ENCODE measurements at regions not wholly inside any gene's neighbourhood (a gene's known extent, or its start where the extent isn't known, plus 50 kb on each side); places are given as distances from the start of the nearest gene placed in this dataset.

DNA sequence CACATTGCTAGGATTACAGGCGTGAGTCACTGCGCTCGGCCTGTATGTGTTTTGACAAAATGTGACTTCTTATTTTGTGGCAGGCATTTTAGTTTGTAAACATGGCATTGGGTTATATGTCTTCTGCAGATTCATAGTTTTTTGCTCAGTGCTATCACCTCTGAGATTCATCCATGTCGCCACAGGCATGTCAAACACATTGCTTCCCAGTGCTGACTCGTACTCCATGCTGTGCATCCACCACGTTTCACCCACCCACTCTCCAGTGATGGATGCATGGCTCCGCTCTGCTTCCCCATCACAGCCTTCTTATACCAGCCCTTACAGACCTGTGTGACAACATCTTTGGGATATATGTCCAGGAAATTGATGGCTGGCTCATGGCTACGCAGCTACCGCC is 158.8 kb downstream of the GAS1 start:
- TF ChIP-seq, protein P1, sequence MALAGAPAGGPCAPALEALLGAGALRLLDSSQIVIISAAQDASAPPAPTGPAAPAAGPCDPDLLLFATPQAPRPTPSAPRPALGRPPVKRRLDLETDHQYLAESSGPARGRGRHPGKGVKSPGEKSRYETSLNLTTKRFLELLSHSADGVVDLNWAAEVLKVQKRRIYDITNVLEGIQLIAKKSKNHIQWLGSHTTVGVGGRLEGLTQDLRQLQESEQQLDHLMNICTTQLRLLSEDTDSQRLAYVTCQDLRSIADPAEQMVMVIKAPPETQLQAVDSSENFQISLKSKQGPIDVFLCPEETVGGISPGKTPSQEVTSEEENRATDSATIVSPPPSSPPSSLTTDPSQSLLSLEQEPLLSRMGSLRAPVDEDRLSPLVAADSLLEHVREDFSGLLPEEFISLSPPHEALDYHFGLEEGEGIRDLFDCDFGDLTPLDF (CRISPR knock-in tag; IDR thresholded peaks at IDR 0.05): no peak
- TF ChIP-seq, protein P2, sequence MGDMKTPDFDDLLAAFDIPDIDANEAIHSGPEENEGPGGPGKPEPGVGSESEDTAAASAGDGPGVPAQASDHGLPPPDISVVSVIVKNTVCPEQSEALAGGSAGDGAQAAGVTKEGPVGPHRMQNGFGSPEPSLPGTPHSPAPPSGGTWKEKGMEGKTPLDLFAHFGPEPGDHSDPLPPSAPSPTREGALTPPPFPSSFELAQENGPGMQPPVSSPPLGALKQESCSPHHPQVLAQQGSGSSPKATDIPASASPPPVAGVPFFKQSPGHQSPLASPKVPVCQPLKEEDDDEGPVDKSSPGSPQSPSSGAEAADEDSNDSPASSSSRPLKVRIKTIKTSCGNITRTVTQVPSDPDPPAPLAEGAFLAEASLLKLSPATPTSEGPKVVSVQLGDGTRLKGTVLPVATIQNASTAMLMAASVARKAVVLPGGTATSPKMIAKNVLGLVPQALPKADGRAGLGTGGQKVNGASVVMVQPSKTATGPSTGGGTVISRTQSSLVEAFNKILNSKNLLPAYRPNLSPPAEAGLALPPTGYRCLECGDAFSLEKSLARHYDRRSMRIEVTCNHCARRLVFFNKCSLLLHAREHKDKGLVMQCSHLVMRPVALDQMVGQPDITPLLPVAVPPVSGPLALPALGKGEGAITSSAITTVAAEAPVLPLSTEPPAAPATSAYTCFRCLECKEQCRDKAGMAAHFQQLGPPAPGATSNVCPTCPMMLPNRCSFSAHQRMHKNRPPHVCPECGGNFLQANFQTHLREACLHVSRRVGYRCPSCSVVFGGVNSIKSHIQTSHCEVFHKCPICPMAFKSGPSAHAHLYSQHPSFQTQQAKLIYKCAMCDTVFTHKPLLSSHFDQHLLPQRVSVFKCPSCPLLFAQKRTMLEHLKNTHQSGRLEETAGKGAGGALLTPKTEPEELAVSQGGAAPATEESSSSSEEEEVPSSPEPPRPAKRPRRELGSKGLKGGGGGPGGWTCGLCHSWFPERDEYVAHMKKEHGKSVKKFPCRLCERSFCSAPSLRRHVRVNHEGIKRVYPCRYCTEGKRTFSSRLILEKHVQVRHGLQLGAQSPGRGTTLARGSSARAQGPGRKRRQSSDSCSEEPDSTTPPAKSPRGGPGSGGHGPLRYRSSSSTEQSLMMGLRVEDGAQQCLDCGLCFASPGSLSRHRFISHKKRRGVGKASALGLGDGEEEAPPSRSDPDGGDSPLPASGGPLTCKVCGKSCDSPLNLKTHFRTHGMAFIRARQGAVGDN (CRISPR knock-in tag; IDR thresholded peaks at IDR 0.05): no peak
- TF ChIP-seq JUND (CRISPR knock-in tag; IDR thresholded peaks at IDR 0.05) (no peak), MXD4 (CRISPR knock-in tag; IDR thresholded peaks at IDR 0.05) (no peak), PHF20 (CRISPR knock-in tag; IDR thresholded peaks at IDR 0.05) (no peak), KDM1A (CRISPR knock-in tag; IDR thresholded peaks at IDR 0.05) (no peak), ARNTL (CRISPR knock-in tag; IDR thresholded peaks at IDR 0.05) (no peak), SP2 (CRISPR knock-in tag; IDR thresholded peaks at IDR 0.05) (no peak)
- TF ChIP-seq, protein P3, sequence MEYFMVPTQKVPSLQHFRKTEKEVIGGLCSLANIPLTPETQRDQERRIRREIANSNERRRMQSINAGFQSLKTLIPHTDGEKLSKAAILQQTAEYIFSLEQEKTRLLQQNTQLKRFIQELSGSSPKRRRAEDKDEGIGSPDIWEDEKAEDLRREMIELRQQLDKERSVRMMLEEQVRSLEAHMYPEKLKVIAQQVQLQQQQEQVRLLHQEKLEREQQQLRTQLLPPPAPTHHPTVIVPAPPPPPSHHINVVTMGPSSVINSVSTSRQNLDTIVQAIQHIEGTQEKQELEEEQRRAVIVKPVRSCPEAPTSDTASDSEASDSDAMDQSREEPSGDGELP (IDR thresholded peaks at IDR 0.05; ENCODE audit: borderline replicate concordance, low read depth): no peak
- TF ChIP-seq, protein P4, sequence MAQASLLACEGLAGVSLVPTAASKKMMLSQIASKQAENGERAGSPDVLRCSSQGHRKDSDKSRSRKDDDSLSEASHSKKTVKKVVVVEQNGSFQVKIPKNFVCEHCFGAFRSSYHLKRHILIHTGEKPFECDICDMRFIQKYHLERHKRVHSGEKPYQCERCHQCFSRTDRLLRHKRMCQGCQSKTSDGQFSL (CRISPR knock-in tag; IDR thresholded peaks at IDR 0.05): no peak
- TF ChIP-seq, protein P5, sequence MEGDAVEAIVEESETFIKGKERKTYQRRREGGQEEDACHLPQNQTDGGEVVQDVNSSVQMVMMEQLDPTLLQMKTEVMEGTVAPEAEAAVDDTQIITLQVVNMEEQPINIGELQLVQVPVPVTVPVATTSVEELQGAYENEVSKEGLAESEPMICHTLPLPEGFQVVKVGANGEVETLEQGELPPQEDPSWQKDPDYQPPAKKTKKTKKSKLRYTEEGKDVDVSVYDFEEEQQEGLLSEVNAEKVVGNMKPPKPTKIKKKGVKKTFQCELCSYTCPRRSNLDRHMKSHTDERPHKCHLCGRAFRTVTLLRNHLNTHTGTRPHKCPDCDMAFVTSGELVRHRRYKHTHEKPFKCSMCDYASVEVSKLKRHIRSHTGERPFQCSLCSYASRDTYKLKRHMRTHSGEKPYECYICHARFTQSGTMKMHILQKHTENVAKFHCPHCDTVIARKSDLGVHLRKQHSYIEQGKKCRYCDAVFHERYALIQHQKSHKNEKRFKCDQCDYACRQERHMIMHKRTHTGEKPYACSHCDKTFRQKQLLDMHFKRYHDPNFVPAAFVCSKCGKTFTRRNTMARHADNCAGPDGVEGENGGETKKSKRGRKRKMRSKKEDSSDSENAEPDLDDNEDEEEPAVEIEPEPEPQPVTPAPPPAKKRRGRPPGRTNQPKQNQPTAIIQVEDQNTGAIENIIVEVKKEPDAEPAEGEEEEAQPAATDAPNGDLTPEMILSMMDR (CRISPR knock-in tag; IDR thresholded peaks at IDR 0.05): no peak

Data from HepG2 (cell line).